Lower leg skin (tissue), 4 donors: ENCODE measurements at regions not wholly inside any gene's neighbourhood (a gene's known extent, or its start where the extent isn't known, plus 50 kb on each side); places are given as distances from the start of the nearest gene placed in this dataset.

ENCODE experiments used
- DNase-seq, 2 donors: peaks; one replicate each; pipeline ENCODE4 v3.0.0-alpha.2; 2019; ENCODE audit warnings: low spot score in 2 of 2
- H3K4me3 ChIP-seq: fragments of 200-600 bp; sonication (generic); 2 replicates; pipeline ENCODE4 v1.5.1; 2017; ENCODE audit warnings: mild to moderate bottlenecking, low read depth; ENCODE audit not compliant: poor library complexity, severe bottlenecking
- POLR2A ChIP-seq, 2 donors: fragments of 450-650 bp; IDR thresholded peaks; one replicate each; pipeline ENCODE4 v1.6.1; 2016 to 2017; ENCODE audit warnings: antibody characterized with exemption in 2 of 2, mild to moderate bottlenecking in 1 of 2, moderate library complexity in 1 of 2
- WGBS, 2 donors: methylation state at CpG; one replicate each; pipeline ENCODE4 v1.1.5; 2018; 5-methylcytosine and 5-hydroxymethylcytosine counted together
- intact Hi-C: fragments of 100-400 bp; cut with DNase I; formaldehyde crosslinking; loops from one replicate; pipeline ENCODE4 v1.15.0; 2023; ENCODE audit warnings: low total_unique reads
- TF ChIP-seq, protein P1 (sequence below), 3 donors: fragments of 450-650 bp; IDR thresholded peaks; one replicate each; pipeline ENCODE4 v1.5.1; 2016; ENCODE audit warnings: antibody characterized with exemption in 3 of 3, mild to moderate bottlenecking in 3 of 3, moderate library complexity in 2 of 3

DNA sequence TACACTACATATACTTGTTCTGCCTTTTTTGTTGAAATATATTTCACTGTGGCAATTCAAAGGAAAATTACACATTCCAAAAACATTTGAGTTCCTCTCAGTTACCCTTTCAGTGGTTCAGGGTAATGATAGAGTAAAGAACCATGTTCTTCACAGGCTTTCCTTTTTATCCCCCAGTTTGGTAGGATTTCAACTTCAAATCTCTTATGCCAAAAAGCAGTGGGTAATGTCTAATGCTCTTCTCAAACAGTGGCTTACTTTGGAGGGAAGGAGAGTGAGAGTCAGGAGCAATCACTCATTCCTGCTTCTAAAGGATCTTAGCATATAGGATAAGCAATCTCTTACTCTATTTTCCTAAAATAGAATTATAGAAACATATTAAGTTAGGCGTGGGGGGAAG lies 290.6 kb downstream of the ZEB2 start:
- intact Hi-C loops = no loop called here
- H3K4me3 ChIP-seq = no peak overlapping the region
- DNase-seq = no peak
- TF ChIP-seq, protein P1, sequence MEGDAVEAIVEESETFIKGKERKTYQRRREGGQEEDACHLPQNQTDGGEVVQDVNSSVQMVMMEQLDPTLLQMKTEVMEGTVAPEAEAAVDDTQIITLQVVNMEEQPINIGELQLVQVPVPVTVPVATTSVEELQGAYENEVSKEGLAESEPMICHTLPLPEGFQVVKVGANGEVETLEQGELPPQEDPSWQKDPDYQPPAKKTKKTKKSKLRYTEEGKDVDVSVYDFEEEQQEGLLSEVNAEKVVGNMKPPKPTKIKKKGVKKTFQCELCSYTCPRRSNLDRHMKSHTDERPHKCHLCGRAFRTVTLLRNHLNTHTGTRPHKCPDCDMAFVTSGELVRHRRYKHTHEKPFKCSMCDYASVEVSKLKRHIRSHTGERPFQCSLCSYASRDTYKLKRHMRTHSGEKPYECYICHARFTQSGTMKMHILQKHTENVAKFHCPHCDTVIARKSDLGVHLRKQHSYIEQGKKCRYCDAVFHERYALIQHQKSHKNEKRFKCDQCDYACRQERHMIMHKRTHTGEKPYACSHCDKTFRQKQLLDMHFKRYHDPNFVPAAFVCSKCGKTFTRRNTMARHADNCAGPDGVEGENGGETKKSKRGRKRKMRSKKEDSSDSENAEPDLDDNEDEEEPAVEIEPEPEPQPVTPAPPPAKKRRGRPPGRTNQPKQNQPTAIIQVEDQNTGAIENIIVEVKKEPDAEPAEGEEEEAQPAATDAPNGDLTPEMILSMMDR (IDR thresholded peaks at IDR 0.05) = no peak
- no peak for TF ChIP-seq POLR2A (IDR thresholded peaks at IDR 0.05)
- 90 to 97% methylated on average over 1 of the region's 1 CpG for WGBS, 2 donors

- intact Hi-C loops = no loop called here
- no peak for DNase-seq
- 97 to 99% methylated on average over 2 of the region's 2 CpGs for WGBS, 2 donors
- TF ChIP-seq, protein P1 (IDR thresholded peaks at IDR 0.05) = no peak
- TF ChIP-seq POLR2A (IDR thresholded peaks at IDR 0.05) = no peak
- H3K4me3 ChIP-seq = no peak overlapping the region
These were observed 292.4 kb downstream of the ZEB2 start for GRCh38 chr2:144227427-144228105.

- TF ChIP-seq, protein P1 (IDR thresholded peaks at IDR 0.05) = no peak
- no peak for TF ChIP-seq POLR2A (IDR thresholded peaks at IDR 0.05)
- H3K4me3 ChIP-seq = no peak overlapping the region
- no peak for DNase-seq
- intact Hi-C loops = no loop called here
These were observed 294.8 kb downstream of the ZEB2 start for GRCh38 chr2:144225076-144225475.

DNA sequence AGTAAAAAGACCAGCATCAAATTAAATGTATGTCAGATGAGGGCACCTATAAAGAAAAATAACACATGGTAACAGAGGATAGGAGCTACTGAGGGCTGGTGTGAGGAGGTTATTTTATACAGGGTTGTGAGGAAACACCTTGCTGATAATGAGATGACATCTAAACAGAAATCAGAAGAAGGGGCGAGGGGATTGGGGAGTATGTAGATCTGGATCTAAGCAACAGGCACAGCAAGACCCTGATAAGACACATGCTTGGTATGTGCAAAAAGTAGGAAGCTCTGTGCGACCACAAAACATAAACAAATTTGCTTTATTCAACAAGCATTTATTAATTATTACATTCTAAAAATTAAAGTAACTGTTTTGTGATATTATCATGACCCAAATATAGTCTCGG lies 295.4 kb downstream of the ZEB2 start:
- H3K4me3 ChIP-seq = no peak overlapping the region
- WGBS, 2 donors = 93 to 95% methylated on average over 3 of the region's 3 CpGs
- DNase-seq = no peak
- no peak for TF ChIP-seq POLR2A (IDR thresholded peaks at IDR 0.05)
- TF ChIP-seq, protein P1 (IDR thresholded peaks at IDR 0.05) = no peak
- intact Hi-C loops = no loop called here

DNA sequence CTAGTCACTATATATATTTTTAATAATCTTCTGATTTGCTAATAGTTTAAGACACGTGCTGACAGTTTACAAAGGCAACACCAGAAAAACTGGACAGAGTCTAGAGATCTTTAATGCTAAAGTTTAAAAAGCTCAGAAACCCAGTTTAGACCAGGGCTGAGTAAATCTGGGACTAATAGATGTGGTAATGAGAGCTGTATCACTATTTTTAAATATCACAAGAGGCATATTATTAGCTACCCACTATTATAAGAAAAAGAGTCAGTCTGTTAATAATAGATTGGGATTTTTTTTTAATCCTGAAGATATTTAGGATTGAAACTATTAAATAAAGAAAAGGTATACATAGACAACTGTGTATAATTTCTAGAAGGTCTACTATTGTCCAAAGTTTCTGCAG lies 299.9 kb downstream of the ZEB2 start:
- 93 to 96% methylated on average over 1 of the region's 1 CpG for WGBS, 2 donors
- no peak for DNase-seq
- intact Hi-C loops = no loop called here
- H3K4me3 ChIP-seq = no peak overlapping the region
- TF ChIP-seq, protein P1 (IDR thresholded peaks at IDR 0.05) = no peak
- no peak for TF ChIP-seq POLR2A (IDR thresholded peaks at IDR 0.05)
